DND-41 (cell line): ENCODE measurements at regions not wholly inside any gene's neighbourhood (a gene's known extent, or its start where the extent isn't known, plus 50 kb on each side); places are given as distances from the start of the nearest gene placed in this dataset.

ENCODE experiments used
- ATAC-seq: fragments of 200-7000 bp; cut with Tn5 transposase; 3 replicates; pipeline ENCODE4 v1.9.1; 2021; ENCODE audit warnings: low read depth; ENCODE audit not compliant: insufficient read depth
- DNase-seq: peaks from one replicate; pipeline ENCODE4 v3.0.0-alpha.2; 2020
- H2AFZ ChIP-seq: 2 replicates; pipeline ENCODE4 v1.6.0; 2012; ENCODE audit warnings: low read depth, low read length
- H3K27ac ChIP-seq: 2 replicates; pipeline ENCODE4 v1.5.1; 2012; ENCODE audit warnings: low read length, inconsistent platforms
- H3K27me3 ChIP-seq: fragments of 200-600 bp; sonication (generic); 2 replicates; pipeline ENCODE4 v1.6.0; 2012; ENCODE audit warnings: low read length, mild to moderate bottlenecking, inconsistent platforms; ENCODE audit not compliant: insufficient read depth, poor library complexity
- H3K36me3 ChIP-seq: 2 replicates; pipeline ENCODE4 v1.5.1; 2012; ENCODE audit warnings: low read length, inconsistent platforms; ENCODE audit not compliant: insufficient read depth
- H3K4me1 ChIP-seq: 2 replicates; pipeline ENCODE4 v1.5.1; 2012; ENCODE audit warnings: mild to moderate bottlenecking, low read length; ENCODE audit not compliant: insufficient read depth
- H3K4me2 ChIP-seq: 2 replicates; pipeline ENCODE4 v1.6.0; 2012; ENCODE audit warnings: mild to moderate bottlenecking, moderate library complexity, low read length, inconsistent platforms; ENCODE audit not compliant: insufficient read depth
- H3K4me3 ChIP-seq, 2 experiments: fragments of 200-600 bp in 1 of 2; shearing (Covaris generic) in 1 of 2; 2 replicates each; pipeline ENCODE4 v1.5.1; 2012 to 2016; ENCODE audit warnings: inconsistent platforms in 2 of 2, low read length in 2 of 2, mild to moderate bottlenecking in 2 of 2, low read depth in 1 of 2, moderate library complexity in 1 of 2
- H3K79me2 ChIP-seq: 2 replicates; pipeline ENCODE4 v1.6.0; 2012; ENCODE audit warnings: low read length, inconsistent platforms; ENCODE audit not compliant: insufficient read depth
- H3K9ac ChIP-seq: 2 replicates; pipeline ENCODE4 v1.6.0; 2012; ENCODE audit warnings: low read depth, mild to moderate bottlenecking, inconsistent platforms, low read length, moderate library complexity
- H3K9me3 ChIP-seq: 2 replicates; pipeline ENCODE4 v1.5.1; 2012; ENCODE audit warnings: low read length, moderate library complexity, mild to moderate bottlenecking, inconsistent platforms; ENCODE audit not compliant: insufficient read depth, severe bottlenecking
- H4K20me1 ChIP-seq: 2 replicates; pipeline ENCODE4 v1.6.0; 2012; ENCODE audit warnings: low read length; ENCODE audit not compliant: insufficient read depth
- CTCF ChIP-seq: IDR thresholded peaks from 2 replicates; pipeline ENCODE4 v1.5.1; 2012; ENCODE audit warnings: borderline replicate concordance, low read length, moderate library complexity, mild to moderate bottlenecking; ENCODE audit not compliant: poor library complexity, severe bottlenecking; ENCODE audit errors: extremely low read depth
- EZH2 ChIP-seq: IDR thresholded peaks from 3 replicates; pipeline ENCODE4 v1.6.1; 2012; ENCODE audit warnings: borderline replicate concordance, low read depth, mild to moderate bottlenecking, moderate library complexity, low read length, inconsistent platforms; ENCODE audit not compliant: severe bottlenecking

GRCh38 chr7:18320422-18320821 lies 175.1 kb upstream of the HDAC9 start:
- no peak for TF ChIP-seq EZH2
- TF ChIP-seq CTCF, result no peak
- no peaks in the 10 kb centered on the region for H3K4me1 ChIP-seq
- H4K20me1 ChIP-seq, result no peaks in the 10 kb centered on the region
- DNase-seq, result no peak
- H3K9ac ChIP-seq, result no peak overlapping the region
- H2AFZ ChIP-seq, result no peak overlapping the region
- H3K9me3 ChIP-seq, result no peaks in the 10 kb centered on the region
- H3K27ac ChIP-seq, result no peak overlapping the region
- H3K4me3 ChIP-seq, result no peak overlapping the region
- H3K27me3 ChIP-seq, result no peaks in the 10 kb centered on the region
- no peak for ATAC-seq
- H3K79me2 ChIP-seq, result no peaks in the 10 kb centered on the region
- H3K36me3 ChIP-seq, result no peaks in the 10 kb centered on the region
- H3K4me2 ChIP-seq, result no peak overlapping the region

DNA sequence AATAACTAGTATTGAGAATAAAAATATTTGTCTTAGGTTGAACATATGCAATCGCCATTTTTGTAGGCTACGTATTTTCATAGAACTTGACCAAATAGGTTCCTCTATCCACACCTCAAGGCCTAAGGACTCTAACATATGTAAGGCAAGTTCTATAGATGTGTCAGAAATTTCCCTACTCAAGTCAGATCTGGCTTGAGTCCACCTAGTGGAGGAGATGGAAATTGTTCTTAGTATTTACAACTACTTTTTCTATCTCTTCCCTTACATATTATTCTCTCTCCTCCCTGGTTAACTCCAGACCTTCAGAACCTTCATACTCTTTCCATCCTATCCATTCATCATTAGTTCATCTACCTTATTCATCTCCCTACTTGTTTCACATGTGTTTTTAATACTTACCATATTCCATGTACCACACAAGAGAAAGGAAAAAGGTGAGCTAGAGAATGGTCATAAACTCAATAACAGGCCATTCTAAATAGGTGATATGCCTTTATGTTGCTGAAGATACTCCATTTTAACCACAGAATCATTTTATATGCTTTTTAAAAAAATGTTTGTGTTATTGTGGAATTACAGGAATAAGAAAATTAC lies 174.5 kb upstream of the HDAC9 start:
- no peak overlapping the region for H2AFZ ChIP-seq
- no peak overlapping the region for H3K27ac ChIP-seq
- ATAC-seq (peak; percentile 66; the same call in 2 of the 3 replicates), DNase-seq (no peak)
- no peak overlapping the region for H3K4me3 ChIP-seq
- H3K79me2 ChIP-seq, result no peaks in the 10 kb centered on the region
- no peaks in the 10 kb centered on the region for H4K20me1 ChIP-seq
- no peak overlapping the region for H3K4me2 ChIP-seq
- H3K4me1 ChIP-seq, result no peaks in the 10 kb centered on the region
- no peaks in the 10 kb centered on the region for H3K9me3 ChIP-seq
- H3K27me3 ChIP-seq, result no peaks in the 10 kb centered on the region
- no peaks in the 10 kb centered on the region for H3K36me3 ChIP-seq
- TF ChIP-seq EZH2, result no peak
- TF ChIP-seq CTCF, result peak; percentile 62
- no peak overlapping the region for H3K9ac ChIP-seq

DNA sequence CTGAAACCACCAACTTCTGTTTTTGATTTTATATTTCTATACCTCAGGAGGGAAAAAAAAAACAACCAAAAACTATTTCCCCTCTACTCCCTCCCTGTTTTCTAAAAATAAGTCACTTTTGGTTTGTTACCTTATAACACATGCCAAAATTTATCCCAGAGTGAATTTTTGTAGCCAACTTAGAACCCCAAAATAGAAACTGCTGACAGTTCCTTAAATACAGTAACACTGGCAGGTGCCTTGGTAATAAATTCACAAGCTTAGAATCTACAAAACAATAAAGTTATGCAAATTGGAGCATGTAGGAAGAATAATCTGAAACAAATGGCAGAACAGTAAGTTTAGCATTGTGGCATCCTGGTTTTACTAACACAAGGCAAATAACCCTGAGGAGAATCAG lies 165.0 kb upstream of the HDAC9 start:
- no peak overlapping the region for H3K27ac ChIP-seq
- DNase-seq (no peak), ATAC-seq (no peak)
- no peak for TF ChIP-seq EZH2
- no peak for TF ChIP-seq CTCF
- no peaks in the 10 kb centered on the region for H3K27me3 ChIP-seq
- H3K79me2 ChIP-seq, result no peaks in the 10 kb centered on the region
- H3K9ac ChIP-seq, result no peak overlapping the region
- H2AFZ ChIP-seq, result no peak overlapping the region
- no peaks in the 10 kb centered on the region for H3K36me3 ChIP-seq
- H3K9me3 ChIP-seq, result no peaks in the 10 kb centered on the region
- no peaks in the 10 kb centered on the region for H3K4me1 ChIP-seq
- no peaks in the 10 kb centered on the region for H4K20me1 ChIP-seq
- no peak overlapping the region for H3K4me3 ChIP-seq
- H3K4me2 ChIP-seq, result no peak overlapping the region
